Astrocyte (in vitro differentiated cells and primary cell): ENCODE measurements at regions not wholly inside any gene's neighbourhood (a gene's known extent, or its start where the extent isn't known, plus 50 kb on each side); places are given as distances from the start of the nearest gene placed in this dataset.

ENCODE experiments used
- DNase-seq: peaks from one replicate; pipeline ENCODE4 v3.0.0-alpha.2; 2010; ENCODE audit warnings: low read depth
- FAIRE-seq: peaks from 2 replicates; lab custom pipeline; 2011; peaks lifted over from hg19 to GRCh38; lab: Jason Lieb, UNC
- H2AFZ ChIP-seq: 2 replicates; pipeline ENCODE4 v1.6.0; 2012; ENCODE audit warnings: low read depth, low read length, inconsistent platforms
- H3K27ac ChIP-seq: 2 replicates; pipeline ENCODE4 v1.5.1; 2011; ENCODE audit warnings: low read depth, low read length, inconsistent platforms
- H3K27me3 ChIP-seq: 2 replicates; pipeline ENCODE4 v1.6.0; 2011; ENCODE audit warnings: low read length, inconsistent platforms; ENCODE audit not compliant: insufficient read depth
- H3K36me3 ChIP-seq: 2 replicates; pipeline ENCODE4 v1.5.1; 2011; ENCODE audit warnings: low read length, inconsistent platforms; ENCODE audit not compliant: insufficient read depth
- H3K4me1 ChIP-seq: 2 replicates; pipeline ENCODE4 v1.5.1; 2011; ENCODE audit warnings: low read length, inconsistent platforms; ENCODE audit not compliant: insufficient read depth
- H3K4me2 ChIP-seq: 2 replicates; pipeline ENCODE4 v1.6.0; 2012; ENCODE audit warnings: low read length, inconsistent platforms
- H3K4me3 ChIP-seq: 2 replicates; pipeline ENCODE4 v1.5.1; 2011; ENCODE audit warnings: low read depth, mild to moderate bottlenecking, low read length, inconsistent platforms; ENCODE audit not compliant: insufficient read depth
- H3K79me2 ChIP-seq: 2 replicates; pipeline ENCODE4 v1.6.0; 2012; ENCODE audit warnings: mild to moderate bottlenecking, low read length, inconsistent platforms; ENCODE audit not compliant: insufficient read depth
- H3K9ac ChIP-seq: 2 replicates; pipeline ENCODE4 v1.6.0; 2012; ENCODE audit warnings: mild to moderate bottlenecking, low read length, inconsistent platforms
- H3K9me3 ChIP-seq: 2 replicates; pipeline ENCODE4 v1.5.1; 2012; ENCODE audit warnings: low read depth, mild to moderate bottlenecking, low read length, inconsistent platforms; ENCODE audit not compliant: insufficient read depth
- H4K20me1 ChIP-seq: 2 replicates; pipeline ENCODE4 v1.6.0; 2012; ENCODE audit warnings: low read length, inconsistent platforms; ENCODE audit not compliant: insufficient read depth
- H3K27ac Mint-ChIP-seq: one replicate; pipeline ENCODE4 v1.8.0; 2021; ENCODE audit warnings: mild to moderate bottlenecking, mixed read lengths; ENCODE audit not compliant: unreplicated experiment
- H3K27me3 Mint-ChIP-seq: one replicate; pipeline ENCODE4 v1.8.0; 2021; ENCODE audit warnings: low read depth, mixed read lengths; ENCODE audit not compliant: unreplicated experiment
- H3K36me3 Mint-ChIP-seq: one replicate; pipeline ENCODE4 v1.8.0; 2021; ENCODE audit warnings: low read depth, mixed read lengths; ENCODE audit not compliant: unreplicated experiment
- H3K4me1 Mint-ChIP-seq: one replicate; pipeline ENCODE4 v1.8.0; 2021; ENCODE audit warnings: low read depth, mixed read lengths; ENCODE audit not compliant: unreplicated experiment
- H3K4me3 Mint-ChIP-seq: one replicate; pipeline ENCODE4 v1.8.0; 2021; ENCODE audit warnings: mild to moderate bottlenecking, moderate library complexity, mixed read lengths; ENCODE audit not compliant: unreplicated experiment
- H3K9me3 Mint-ChIP-seq: one replicate; pipeline ENCODE4 v1.8.0; 2021; ENCODE audit warnings: mild to moderate bottlenecking, mixed read lengths; ENCODE audit not compliant: unreplicated experiment
- CTCF ChIP-seq: IDR thresholded peaks from 2 replicates; pipeline ENCODE4 v1.5.1; 2011; ENCODE audit warnings: low read depth, mild to moderate bottlenecking, inconsistent platforms, low read length, moderate library complexity; ENCODE audit not compliant: insufficient read depth
- EZH2 ChIP-seq: IDR thresholded peaks from 2 replicates; pipeline ENCODE4 v1.6.1; 2012; ENCODE audit warnings: mild to moderate bottlenecking, low read length, inconsistent platforms; ENCODE audit not compliant: insufficient read depth

DNA sequence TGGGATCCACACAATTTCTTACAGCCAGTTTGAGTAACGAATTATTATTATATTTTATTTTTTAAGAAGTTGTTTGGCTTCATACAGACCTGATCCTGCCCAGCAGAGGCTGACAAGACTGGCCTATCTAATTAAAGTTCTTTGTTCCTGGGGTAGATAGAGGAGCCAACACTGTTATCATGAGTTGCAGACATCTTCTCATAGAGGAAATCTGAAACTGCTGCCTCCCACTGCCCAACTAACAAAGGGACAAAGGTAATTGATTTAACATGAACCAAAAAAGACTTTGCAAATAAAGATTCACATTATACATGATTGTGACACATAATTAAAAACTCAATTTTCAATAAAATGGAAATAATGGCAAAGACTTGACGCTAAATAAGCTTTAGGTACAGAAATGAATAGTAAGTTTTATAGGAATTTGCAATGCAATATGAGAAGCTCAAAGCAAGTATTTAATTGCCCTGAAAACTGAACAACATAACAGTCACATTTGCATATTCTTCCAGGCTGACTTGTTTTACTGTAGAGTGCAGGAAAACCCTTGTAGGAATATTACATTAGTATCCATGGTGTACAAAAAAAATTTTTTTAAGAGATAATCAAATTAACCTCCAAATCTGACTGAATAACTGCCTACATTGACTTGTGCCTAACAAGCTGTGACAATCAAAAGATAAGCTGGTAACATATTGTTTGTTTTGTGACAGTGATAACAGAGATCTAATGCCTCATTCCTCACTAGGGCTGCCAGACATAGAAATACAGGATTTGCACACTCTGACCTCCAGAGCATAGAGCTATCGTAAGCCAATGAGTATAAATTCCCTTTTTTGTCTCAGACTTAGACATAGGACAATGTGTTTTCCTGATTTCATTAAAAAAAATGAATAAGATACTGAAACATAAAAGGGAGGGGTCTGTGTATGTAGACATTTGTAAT is 273.2 kb downstream of the MFSD1 start:
- Histone ChIP-seq H3K36me3 (no peaks in the 10 kb centered on the region), H3K27ac (no peak overlapping the region), H3K4me2 (no peak overlapping the region), H3K79me2 (no peaks in the 10 kb centered on the region), H2AFZ (no peak overlapping the region), H3K4me3 (no peak overlapping the region), H3K9me3 (no peaks in the 10 kb centered on the region), H3K9ac (no peak overlapping the region), H4K20me1 (no peaks in the 10 kb centered on the region), H3K4me1 (peaks cover 8% of the 10 kb centered on the region), H3K27me3 (no peaks in the 10 kb centered on the region)
- no peaks in the 10 kb centered on the region for H3K9me3 Mint-ChIP-seq
- no peaks in the 10 kb centered on the region for H3K27me3 Mint-ChIP-seq
- FAIRE-seq (no peak), DNase-seq (no peak)
- no peak overlapping the region for H3K4me3 Mint-ChIP-seq
- H3K27ac Mint-ChIP-seq, result no peak overlapping the region
- no peaks in the 10 kb centered on the region for H3K36me3 Mint-ChIP-seq
- TF ChIP-seq CTCF (no peak), EZH2 (no peak)
- H3K4me1 Mint-ChIP-seq, result peaks cover 14% of the 10 kb centered on the region

DNA sequence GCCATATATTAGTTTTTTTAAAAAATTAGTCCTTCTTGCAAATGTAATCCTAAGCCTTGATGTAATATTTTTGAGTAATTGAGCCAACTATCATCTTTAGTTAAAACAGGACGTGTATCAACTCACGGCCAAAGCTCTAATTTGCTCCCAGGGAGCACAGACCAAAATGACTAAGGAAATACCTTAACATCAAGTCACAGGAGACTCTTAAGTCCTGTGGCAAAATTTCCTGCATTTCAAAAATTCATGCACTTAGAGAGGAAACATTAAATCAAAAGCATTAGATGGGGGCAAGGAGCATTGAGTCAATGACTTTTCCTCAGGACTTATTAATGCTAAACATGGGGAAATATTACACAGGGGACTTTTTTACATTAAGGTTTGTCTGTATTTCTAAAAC is 276.0 kb downstream of the MFSD1 start:
- Histone ChIP-seq H4K20me1 (no peaks in the 10 kb centered on the region), H3K4me2 (peak overlapping the region; percentile 63), H3K9me3 (no peaks in the 10 kb centered on the region), H3K27ac (peak overlapping the region; percentile 19), H3K4me3 (no peak overlapping the region), H3K4me1 (peaks cover 13% of the 10 kb centered on the region), H3K79me2 (no peaks in the 10 kb centered on the region), H2AFZ (no peak overlapping the region), H3K36me3 (no peaks in the 10 kb centered on the region), H3K9ac (no peak overlapping the region), H3K27me3 (no peaks in the 10 kb centered on the region)
- FAIRE-seq (peak; percentile 9), DNase-seq (peak; percentile 90)
- Mint-ChIP-seq H3K36me3 (no peaks in the 10 kb centered on the region), H3K27me3 (no peaks in the 10 kb centered on the region), H3K9me3 (no peaks in the 10 kb centered on the region), H3K4me3 (no peak overlapping the region), H3K4me1 (peaks cover 29% of the 10 kb centered on the region), H3K27ac (peak overlapping the region; percentile 85)
- TF ChIP-seq CTCF, result no peak
- no peak for TF ChIP-seq EZH2

DNA sequence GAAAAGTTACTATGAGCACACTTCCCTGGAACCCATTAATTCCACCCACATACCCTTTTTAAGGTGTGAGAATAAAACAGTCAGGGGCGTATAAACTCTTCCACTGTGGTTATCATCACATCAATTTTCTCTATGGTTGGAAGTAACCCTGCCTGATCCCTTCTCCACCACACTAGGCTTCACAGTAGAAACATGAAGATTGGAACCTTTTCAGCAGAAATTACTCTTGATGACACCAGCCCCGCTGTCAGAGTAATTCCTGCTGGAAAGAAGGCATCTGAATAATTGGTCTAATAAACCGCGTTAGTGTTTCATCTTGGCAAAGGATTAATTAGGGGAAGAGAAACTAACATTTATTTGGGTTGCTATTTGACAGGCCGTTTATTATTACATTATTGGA is 278.4 kb downstream of the MFSD1 start:
- H3K79me2 ChIP-seq, result no peaks in the 10 kb centered on the region
- Mint-ChIP-seq H3K27me3 (no peaks in the 10 kb centered on the region), H3K27ac (peak overlapping the region; percentile 26), H3K4me3 (no peak overlapping the region), H3K4me1 (peaks cover 29% of the 10 kb centered on the region), H3K9me3 (no peaks in the 10 kb centered on the region), H3K36me3 (no peaks in the 10 kb centered on the region)
- H3K4me2 ChIP-seq, result no peak overlapping the region
- H3K4me3 ChIP-seq, result no peak overlapping the region
- no peak overlapping the region for H2AFZ ChIP-seq
- H3K27me3 ChIP-seq, result no peaks in the 10 kb centered on the region
- no peaks in the 10 kb centered on the region for H4K20me1 ChIP-seq
- peak; percentile 37 for DNase-seq
- H3K27ac ChIP-seq, result no peak overlapping the region
- peaks cover 13% of the 10 kb centered on the region for H3K4me1 ChIP-seq
- H3K36me3 ChIP-seq, result no peaks in the 10 kb centered on the region
- no peaks in the 10 kb centered on the region for H3K9me3 ChIP-seq
- TF ChIP-seq CTCF, result no peak
- no peak for TF ChIP-seq EZH2
- H3K9ac ChIP-seq, result no peak overlapping the region
- no peak for FAIRE-seq
